ENCODE measurements at regions not wholly inside any gene's neighbourhood (a gene's known extent, or its start where the extent isn't known, plus 50 kb on each side); places are given as distances from the start of the nearest gene placed in this dataset.

DNA sequence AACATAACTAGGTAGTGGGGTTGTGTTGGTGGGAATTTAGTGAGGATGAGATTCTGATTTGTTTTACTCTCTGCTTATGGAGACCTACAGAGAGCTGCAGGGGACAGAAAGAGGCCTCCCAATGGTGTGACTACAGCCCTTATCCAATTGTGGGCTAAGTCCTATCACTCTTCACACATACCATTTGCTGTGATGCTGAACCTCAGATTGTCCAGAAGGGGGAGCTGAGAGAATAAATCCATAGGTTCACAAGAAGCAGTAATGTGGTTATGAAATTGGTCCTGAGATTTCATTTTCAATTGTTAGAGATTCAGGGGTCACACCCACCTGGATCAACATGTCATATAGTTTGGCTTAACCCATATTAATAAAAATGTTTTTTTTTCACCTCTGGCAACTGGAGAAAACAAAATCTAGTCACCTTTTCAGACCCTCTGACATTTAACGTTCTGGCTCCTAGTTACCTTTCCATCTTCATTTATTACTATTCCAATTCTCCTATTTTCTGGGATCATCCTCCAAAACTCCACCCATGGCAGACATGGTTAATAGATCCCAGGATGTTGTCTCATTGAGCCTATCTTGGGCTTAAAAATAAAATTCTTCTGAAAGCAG lies 53.3 kb upstream of the PTPN5 start:
- Histone ChIP-seq H2AFZ (ENCODE audit: low read depth, low read length) (no peak overlapping the region), H3K36me3 (ENCODE audit: control insufficient read depth in 2 of 2, extremely low read depth in 1 of 2, insufficient read depth in 2 of 2, low read length in 2 of 2) (no peaks in the 10 kb centered on the region), H3K9me1 (replicated peaks; ENCODE audit: control insufficient read depth, extremely low read depth, insufficient read depth, low read length) (no peaks in the 10 kb centered on the region), H3K27ac (ENCODE audit: insufficient read depth, low read depth, low read length) (no peak overlapping the region), H3K4me2 (ENCODE audit: insufficient read depth, low read length) (no peak overlapping the region), H4K20me1 (replicated peaks; ENCODE audit: control insufficient read depth, extremely low read depth, insufficient read depth, low read length) (no peaks in the 10 kb centered on the region), H3K4me1 (ENCODE audit: control insufficient read depth, extremely low read depth, insufficient read depth, low read length) (no peaks in the 10 kb centered on the region), H3K27me3 (ENCODE audit: control insufficient read depth in 2 of 2, insufficient read depth in 2 of 2, low read length in 2 of 2) (peaks cover 6 to 11% of the 10 kb centered on the region in 2 experiments), H3K9ac (replicated peaks; ENCODE audit: extremely low read depth, insufficient read depth, low read length) (no peak overlapping the region), H3K79me2 (ENCODE audit: control insufficient read depth, insufficient read depth, low read length) (no peaks in the 10 kb centered on the region), H3K4me3 (replicated peaks in 1 of 3; ENCODE audit: insufficient read depth in 1 of 3, low read depth in 1 of 3, low read length in 3 of 3) (no peak overlapping the region), H3K9me3 (replicated peaks; ENCODE audit: control insufficient read depth, insufficient read depth, low read length) (no peaks in the 10 kb centered on the region)
- no TSS peak for BruUV-seq (replicated peaks)
- ChIA-PET POLR2A (no interaction called here), CTCF (interaction anchor here (0.6 to 1.7 kb wide), 6 partner anchors 9 to 32 kb away, joined by 4 to 12 read pairs (median 8); no protein-coding TSS in a partner anchor)
- dilution Hi-C loops (cut with MboI; ENCODE audit: extremely low pct_ligation_motif_present, low sequenced_read_pairs) (no loop called here), intact Hi-C loops (cut with micrococcal nuclease) (no loop called here)
- TF ChIP-seq, protein P1, sequence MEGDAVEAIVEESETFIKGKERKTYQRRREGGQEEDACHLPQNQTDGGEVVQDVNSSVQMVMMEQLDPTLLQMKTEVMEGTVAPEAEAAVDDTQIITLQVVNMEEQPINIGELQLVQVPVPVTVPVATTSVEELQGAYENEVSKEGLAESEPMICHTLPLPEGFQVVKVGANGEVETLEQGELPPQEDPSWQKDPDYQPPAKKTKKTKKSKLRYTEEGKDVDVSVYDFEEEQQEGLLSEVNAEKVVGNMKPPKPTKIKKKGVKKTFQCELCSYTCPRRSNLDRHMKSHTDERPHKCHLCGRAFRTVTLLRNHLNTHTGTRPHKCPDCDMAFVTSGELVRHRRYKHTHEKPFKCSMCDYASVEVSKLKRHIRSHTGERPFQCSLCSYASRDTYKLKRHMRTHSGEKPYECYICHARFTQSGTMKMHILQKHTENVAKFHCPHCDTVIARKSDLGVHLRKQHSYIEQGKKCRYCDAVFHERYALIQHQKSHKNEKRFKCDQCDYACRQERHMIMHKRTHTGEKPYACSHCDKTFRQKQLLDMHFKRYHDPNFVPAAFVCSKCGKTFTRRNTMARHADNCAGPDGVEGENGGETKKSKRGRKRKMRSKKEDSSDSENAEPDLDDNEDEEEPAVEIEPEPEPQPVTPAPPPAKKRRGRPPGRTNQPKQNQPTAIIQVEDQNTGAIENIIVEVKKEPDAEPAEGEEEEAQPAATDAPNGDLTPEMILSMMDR (IDR thresholded peaks at IDR 0.05; ENCODE audit: extremely low read depth in 1 of 2, insufficient read depth in 1 of 2, low read depth in 1 of 2, low read length in 2 of 2) = peak; percentile 51 to 61
- TF ChIP-seq MYC (IDR thresholded peaks at IDR 0.05; ENCODE audit: low read depth, low read length) (no peak), POLR2A (IDR thresholded peaks at IDR 0.05; ENCODE audit: low read depth, low read length) (no peak), POLR2AphosphoS5 (IDR thresholded peaks at IDR 0.05; ENCODE audit: insufficient read depth, low read depth, low read length) (no peak), GATA2 (IDR thresholded peaks at IDR 0.05; ENCODE audit: insufficient read depth, insufficient read length, low read depth, low read length) (no peak)
- FAIRE-seq (peak; percentile 31), DNase-seq (ENCODE audit: low read depth, low spot score) (peak; percentile 29)

Measured in endothelial cell of umbilical vein (primary cell).